OCI-LY1 (cell line): ENCODE measurements at regions not wholly inside any gene's neighbourhood (a gene's known extent, or its start where the extent isn't known, plus 50 kb on each side); places are given as distances from the start of the nearest gene placed in this dataset.

Experiments
- H2AFZ ChIP-seq: fragments of 200-600 bp; sonication (generic), shearing (Covaris generic); 2 replicates; pipeline ENCODE4 v1.6.0; 2014; ENCODE audit warnings: antibody characterized with exemption, mild to moderate bottlenecking, low read length
- H3F3A ChIP-seq: fragments of 200-600 bp; sonication (generic), shearing (Covaris generic); 2 replicates; pipeline ENCODE4 v1.6.0; 2014; ENCODE audit warnings: mild to moderate bottlenecking, antibody characterized with exemption, low read length, moderate library complexity; ENCODE audit not compliant: insufficient read depth
- H3K27ac ChIP-seq: fragments of 200-600 bp; sonication (generic); 2 replicates; pipeline ENCODE4 v1.5.1; 2014; ENCODE audit warnings: low read length, mixed run types, mild to moderate bottlenecking, low read depth; ENCODE audit not compliant: poor library complexity, severe bottlenecking
- H3K27me3 ChIP-seq: fragments of 200-600 bp; sonication (generic); 2 replicates; pipeline ENCODE4 v1.6.0; 2014; ENCODE audit warnings: antibody characterized with exemption, mild to moderate bottlenecking, low read length, moderate library complexity; ENCODE audit not compliant: insufficient read depth
- H3K36me3 ChIP-seq: fragments of 200-600 bp; sonication (generic); 2 replicates; pipeline ENCODE4 v1.6.1; 2014; ENCODE audit warnings: mild to moderate bottlenecking, antibody characterized with exemption, low read length, moderate library complexity, mixed read lengths; ENCODE audit not compliant: insufficient read depth
- H3K4me1 ChIP-seq: fragments of 200-600 bp; sonication (generic); 2 replicates; pipeline ENCODE4 v1.5.1; 2014; ENCODE audit warnings: mild to moderate bottlenecking, low read length, moderate library complexity; ENCODE audit not compliant: insufficient read depth, severe bottlenecking
- H3K4me2 ChIP-seq: fragments of 200-600 bp; sonication (generic), shearing (Covaris generic); 2 replicates; pipeline ENCODE4 v1.6.1; 2014; ENCODE audit warnings: low read length
- H3K4me3 ChIP-seq: fragments of 200-600 bp; sonication (generic); 2 replicates; pipeline ENCODE4 v1.5.1; 2014; ENCODE audit warnings: low read length, low read depth, mild to moderate bottlenecking, mixed read lengths; ENCODE audit not compliant: poor library complexity, severe bottlenecking
- H3K79me2 ChIP-seq: fragments of 200-600 bp; shearing (Covaris generic); 2 replicates; pipeline ENCODE4 v1.6.1; 2016; ENCODE audit warnings: mixed run types, low read length, mixed read lengths; ENCODE audit not compliant: insufficient read depth
- H3K9ac ChIP-seq: fragments of 200-600 bp; sonication (generic), shearing (Covaris generic); 2 replicates; pipeline ENCODE4 v1.6.1; 2014; ENCODE audit warnings: mild to moderate bottlenecking, low read length, mixed read lengths
- H3K9me2 ChIP-seq: fragments of 200-600 bp; sonication (generic), shearing (Covaris generic); 2 replicates; pipeline ENCODE4 v1.6.1; 2014; ENCODE audit warnings: low read depth, mild to moderate bottlenecking, low read length, mixed read lengths
- H3K9me3 ChIP-seq: fragments of 200-600 bp; shearing (Covaris generic); 2 replicates; pipeline ENCODE4 v1.6.1; 2014; ENCODE audit warnings: low read length, mixed read lengths
- H4K20me1 ChIP-seq: fragments of 200-600 bp; sonication (generic), shearing (Covaris generic); 2 replicates; pipeline ENCODE4 v1.6.0; 2016; ENCODE audit warnings: mild to moderate bottlenecking, low read length; ENCODE audit not compliant: insufficient read depth
- EZH2 ChIP-seq: fragments of 200-600 bp; sonication (generic), shearing (Covaris generic); IDR thresholded peaks from 2 replicates; pipeline ENCODE4 v1.8.0; 2017; ENCODE audit warnings: borderline replicate concordance, mixed run types, mild to moderate bottlenecking, antibody characterized with exemption, low read length, moderate library complexity, mixed read lengths
- TF ChIP-seq, protein P1 (sequence below): fragments of 200-600 bp; sonication (generic), shearing (Covaris generic); IDR thresholded peaks from 2 replicates; pipeline ENCODE4 v1.5.1; 2017; ENCODE audit warnings: mild to moderate bottlenecking, antibody characterized with exemption, low read length, moderate library complexity, mixed read lengths

DNA sequence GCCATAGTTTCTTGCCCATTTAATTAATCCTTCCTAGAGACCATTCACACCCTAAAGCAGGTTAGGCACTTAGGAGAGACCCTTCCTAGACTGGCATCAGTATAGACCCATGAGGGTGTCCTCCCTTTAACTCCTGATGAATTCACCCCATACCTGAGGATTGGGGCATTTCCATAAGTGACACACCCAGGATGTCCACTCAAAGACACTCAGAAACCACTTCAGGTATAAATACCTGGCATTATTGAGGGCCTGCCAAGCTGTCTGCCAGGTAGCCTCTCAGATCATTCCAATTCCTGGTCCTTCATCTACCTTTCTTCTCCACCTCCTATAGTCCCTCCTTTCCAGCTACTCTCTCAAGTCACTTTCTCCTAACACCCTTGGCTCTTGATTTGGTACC, 57.5 kb upstream of the SLC14A2 start:
- H3K36me3 ChIP-seq: no peaks in the 10 kb centered on the region
- no peaks in the 10 kb centered on the region for H3K9me2 ChIP-seq
- no peaks in the 10 kb centered on the region for H3K4me1 ChIP-seq
- no peaks in the 10 kb centered on the region for H3K27me3 ChIP-seq
- no peak overlapping the region for H3K4me3 ChIP-seq
- H2AFZ ChIP-seq: no peak overlapping the region
- no peak overlapping the region for H3K9ac ChIP-seq
- TF ChIP-seq, protein P1, sequence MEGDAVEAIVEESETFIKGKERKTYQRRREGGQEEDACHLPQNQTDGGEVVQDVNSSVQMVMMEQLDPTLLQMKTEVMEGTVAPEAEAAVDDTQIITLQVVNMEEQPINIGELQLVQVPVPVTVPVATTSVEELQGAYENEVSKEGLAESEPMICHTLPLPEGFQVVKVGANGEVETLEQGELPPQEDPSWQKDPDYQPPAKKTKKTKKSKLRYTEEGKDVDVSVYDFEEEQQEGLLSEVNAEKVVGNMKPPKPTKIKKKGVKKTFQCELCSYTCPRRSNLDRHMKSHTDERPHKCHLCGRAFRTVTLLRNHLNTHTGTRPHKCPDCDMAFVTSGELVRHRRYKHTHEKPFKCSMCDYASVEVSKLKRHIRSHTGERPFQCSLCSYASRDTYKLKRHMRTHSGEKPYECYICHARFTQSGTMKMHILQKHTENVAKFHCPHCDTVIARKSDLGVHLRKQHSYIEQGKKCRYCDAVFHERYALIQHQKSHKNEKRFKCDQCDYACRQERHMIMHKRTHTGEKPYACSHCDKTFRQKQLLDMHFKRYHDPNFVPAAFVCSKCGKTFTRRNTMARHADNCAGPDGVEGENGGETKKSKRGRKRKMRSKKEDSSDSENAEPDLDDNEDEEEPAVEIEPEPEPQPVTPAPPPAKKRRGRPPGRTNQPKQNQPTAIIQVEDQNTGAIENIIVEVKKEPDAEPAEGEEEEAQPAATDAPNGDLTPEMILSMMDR: no peak
- no peaks in the 10 kb centered on the region for H3K9me3 ChIP-seq
- no peak overlapping the region for H3K27ac ChIP-seq
- no peaks in the 10 kb centered on the region for H4K20me1 ChIP-seq
- H3K79me2 ChIP-seq: no peaks in the 10 kb centered on the region
- no peaks in the 10 kb centered on the region for H3F3A ChIP-seq
- no peak overlapping the region for H3K4me2 ChIP-seq

DNA sequence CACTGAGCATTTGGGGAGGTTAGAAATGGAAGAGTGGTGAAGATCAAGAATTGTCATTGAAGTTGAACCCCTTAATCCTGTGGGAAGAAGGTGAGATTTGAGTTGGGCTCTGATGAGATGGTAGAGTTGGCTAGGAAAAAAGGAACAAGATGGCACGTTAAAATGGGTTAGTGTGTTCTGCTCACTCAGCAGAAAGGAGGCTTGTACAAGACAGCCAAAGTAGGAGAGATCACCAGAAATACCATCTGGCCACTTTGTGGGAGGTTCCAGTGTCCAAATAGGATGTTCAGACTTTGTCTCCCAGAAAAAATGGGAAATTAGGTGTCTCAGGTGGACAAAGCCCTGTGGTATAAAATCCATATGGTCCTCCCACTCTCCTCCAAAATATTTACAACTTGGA, 56.0 kb upstream of the SLC14A2 start:
- no peak overlapping the region for H3K4me2 ChIP-seq
- no peaks in the 10 kb centered on the region for H3K27me3 ChIP-seq
- no peaks in the 10 kb centered on the region for H3F3A ChIP-seq
- no peaks in the 10 kb centered on the region for H3K79me2 ChIP-seq
- H3K9ac ChIP-seq: no peak overlapping the region
- no peaks in the 10 kb centered on the region for H3K9me2 ChIP-seq
- no peak overlapping the region for H3K27ac ChIP-seq
- H3K4me1 ChIP-seq: no peaks in the 10 kb centered on the region
- no peaks in the 10 kb centered on the region for H3K9me3 ChIP-seq
- no peak overlapping the region for H3K4me3 ChIP-seq
- TF ChIP-seq EZH2: no peak
- TF ChIP-seq, protein P1: no peak
- H2AFZ ChIP-seq: no peak overlapping the region
- H4K20me1 ChIP-seq: no peaks in the 10 kb centered on the region
- no peaks in the 10 kb centered on the region for H3K36me3 ChIP-seq

DNA sequence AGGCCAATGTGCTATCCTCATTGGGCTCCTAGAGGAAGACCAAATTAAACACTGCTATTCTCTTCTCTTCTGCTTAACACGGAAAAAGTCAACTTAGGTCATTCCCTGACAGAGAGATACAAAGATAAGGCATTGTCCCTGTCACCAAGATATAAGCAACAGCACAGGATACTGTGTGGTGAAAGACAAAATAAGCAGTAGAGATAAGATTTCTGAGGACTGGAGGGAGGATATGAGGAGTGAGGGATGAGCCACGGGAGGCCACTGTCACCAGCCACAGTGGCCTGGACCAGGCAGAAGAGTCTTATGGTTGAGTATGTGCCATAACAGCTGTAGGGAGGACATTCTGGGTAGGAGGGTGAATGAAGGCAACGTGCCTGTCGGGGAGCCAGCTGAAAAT, 54.4 kb upstream of the SLC14A2 start:
- H3K9me3 ChIP-seq: no peaks in the 10 kb centered on the region
- H3K4me3 ChIP-seq: no peak overlapping the region
- H2AFZ ChIP-seq: no peak overlapping the region
- no peak overlapping the region for H3K9ac ChIP-seq
- H3K4me1 ChIP-seq: no peaks in the 10 kb centered on the region
- no peaks in the 10 kb centered on the region for H3F3A ChIP-seq
- no peak overlapping the region for H3K27ac ChIP-seq
- H3K9me2 ChIP-seq: no peaks in the 10 kb centered on the region
- H3K4me2 ChIP-seq: no peak overlapping the region
- no peaks in the 10 kb centered on the region for H3K79me2 ChIP-seq
- H4K20me1 ChIP-seq: no peaks in the 10 kb centered on the region
- H3K36me3 ChIP-seq: no peaks in the 10 kb centered on the region
- H3K27me3 ChIP-seq: no peaks in the 10 kb centered on the region
- no peak for TF ChIP-seq EZH2
- TF ChIP-seq, protein P1: no peak
